Prostate gland (tissue), 2 donors: ENCODE measurements at regions not wholly inside any gene's neighbourhood (a gene's known extent, or its start where the extent isn't known, plus 50 kb on each side); places are given as distances from the start of the nearest gene placed in this dataset.

Experiments used
- DNase-seq: peaks from one replicate; pipeline ENCODE4 v3.0.0-alpha.2; 2019; ENCODE audit warnings: low spot score
- H3K27ac ChIP-seq, 2 donors: fragments of 200-600 bp; sonication (generic); 2 replicates each; pipeline ENCODE4 v1.5.1; 2017 to 2019
- H3K27me3 ChIP-seq: fragments of 200-600 bp; sonication (generic); replicated peaks from 2 replicates; pipeline ENCODE4 v1.5.1; 2019; ENCODE audit not compliant: insufficient read depth
- H3K36me3 ChIP-seq, 2 donors: fragments of 200-600 bp; sonication (generic); 1 replicate in 1 of 2; 2 replicates in 1 of 2; pipeline versions ENCODE4 v1.5.1 to v1.8.1; 2017 to 2019
- H3K4me1 ChIP-seq: fragments of 200-600 bp; sonication (generic); replicated peaks from 2 replicates; pipeline ENCODE4 v1.5.1; 2019
- H3K4me3 ChIP-seq, 2 donors: fragments of 200-600 bp; sonication (generic); 2 replicates each; pipeline ENCODE4 v1.5.1; 2017 to 2019
- H3K9me3 ChIP-seq: fragments of 200-600 bp; sonication (generic); 2 replicates; pipeline ENCODE4 v1.5.1; 2017
- CTCF ChIP-seq, 4 experiments: fragments of 200-600 bp in 2 of 4; fragments of 450-650 bp in 2 of 4; sonication (generic) in 2 of 4; IDR thresholded peaks; 1 replicate in 3 of 4; 2 replicates in 1 of 4; pipeline ENCODE4 v1.5.1; 2016 to 2019; ENCODE audit warnings: antibody characterized with exemption in 4 of 4, mild to moderate bottlenecking in 2 of 4, moderate library complexity in 2 of 4
- POLR2A ChIP-seq: fragments of 450-650 bp; IDR thresholded peaks from one replicate; pipeline ENCODE4 v1.6.1; 2016; ENCODE audit warnings: antibody characterized with exemption, mild to moderate bottlenecking
- POLR2AphosphoS5 ChIP-seq: sonication (generic); formaldehyde crosslinking; IDR thresholded peaks from one replicate; pipeline ENCODE4 v1.6.1; 2017; ENCODE audit warnings: antibody characterized with exemption
- WGBS: methylation state at CpG from one replicate; pipeline ENCODE4 v1.1.5; 2018; 5-methylcytosine and 5-hydroxymethylcytosine counted together
- intact Hi-C: fragments of 100-400 bp; cut with DNase I; formaldehyde crosslinking; loops from one replicate; pipeline ENCODE4 v1.14.2; 2022

DNA sequence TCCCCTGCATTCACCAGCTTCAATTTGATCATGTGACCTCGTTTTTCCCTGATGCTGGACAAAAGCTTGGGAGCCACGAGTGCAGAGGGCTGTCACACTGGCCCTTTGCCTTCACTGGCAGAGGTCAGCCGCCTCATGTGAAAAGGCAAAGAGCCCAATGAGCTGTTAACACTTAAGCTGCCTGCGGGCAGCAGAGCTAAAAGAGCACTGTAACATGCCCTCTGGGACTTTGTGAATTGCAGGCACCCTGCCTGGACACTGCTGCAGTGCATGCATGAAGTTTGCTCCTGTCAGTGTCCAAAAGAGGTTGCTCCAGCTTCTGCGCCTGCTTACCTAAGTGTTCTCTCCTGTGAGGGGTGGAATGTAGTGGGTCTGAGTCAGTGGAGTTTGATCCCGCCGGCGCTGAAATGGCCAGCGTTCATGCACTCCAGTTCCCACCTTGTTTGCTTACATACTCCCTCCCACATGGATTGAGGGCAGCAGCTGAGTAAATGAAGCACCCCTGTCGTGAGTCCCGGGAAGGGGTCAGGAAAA lies 193.7 kb downstream of the RFC3 start:
- no peak for TF ChIP-seq POLR2A
- TF ChIP-seq POLR2AphosphoS5 = no peak
- no peak for TF ChIP-seq CTCF (IDR thresholded peaks at IDR 0.05)
- DNase-seq = no peak
- no peak overlapping the region for H3K27ac ChIP-seq
- no peaks in the 10 kb centered on the region for H3K4me1 ChIP-seq
- no peak overlapping the region for H3K4me3 ChIP-seq
- no peaks in the 10 kb centered on the region for H3K36me3 ChIP-seq
- no peaks in the 10 kb centered on the region for H3K9me3 ChIP-seq
- no peaks in the 10 kb centered on the region for H3K27me3 ChIP-seq
- 56% methylated on average over 11 of the region's 11 CpGs for WGBS
- intact Hi-C loops = no loop called here

DNA sequence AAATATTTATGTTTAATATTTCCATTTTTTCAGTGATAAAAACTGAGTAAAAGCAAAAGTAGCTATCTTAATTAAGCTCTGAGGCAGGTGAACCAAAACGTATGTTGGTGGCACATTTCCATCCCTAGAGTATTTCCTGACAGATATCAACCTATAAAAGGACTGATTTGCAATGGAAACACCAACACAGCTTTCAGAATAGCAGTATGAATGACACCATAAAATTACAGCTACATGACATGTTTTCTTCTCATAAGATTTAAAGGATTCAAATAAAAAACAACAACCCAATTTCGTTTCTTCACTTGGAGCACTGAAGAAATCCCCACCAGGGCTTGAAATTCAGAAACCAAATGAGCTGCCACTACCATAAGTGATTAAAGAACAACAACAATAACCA lies 194.4 kb downstream of the RFC3 start:
- no peaks in the 10 kb centered on the region for H3K9me3 ChIP-seq
- H3K4me3 ChIP-seq = no peak overlapping the region
- DNase-seq = no peak
- intact Hi-C loops = no loop called here
- 65% methylated on average over 2 of the region's 2 CpGs for WGBS
- no peaks in the 10 kb centered on the region for H3K27me3 ChIP-seq
- TF ChIP-seq CTCF (IDR thresholded peaks at IDR 0.05) = no peak
- no peak for TF ChIP-seq POLR2A
- TF ChIP-seq POLR2AphosphoS5 = no peak
- H3K27ac ChIP-seq = no peak overlapping the region
- no peaks in the 10 kb centered on the region for H3K4me1 ChIP-seq
- no peaks in the 10 kb centered on the region for H3K36me3 ChIP-seq

DNA sequence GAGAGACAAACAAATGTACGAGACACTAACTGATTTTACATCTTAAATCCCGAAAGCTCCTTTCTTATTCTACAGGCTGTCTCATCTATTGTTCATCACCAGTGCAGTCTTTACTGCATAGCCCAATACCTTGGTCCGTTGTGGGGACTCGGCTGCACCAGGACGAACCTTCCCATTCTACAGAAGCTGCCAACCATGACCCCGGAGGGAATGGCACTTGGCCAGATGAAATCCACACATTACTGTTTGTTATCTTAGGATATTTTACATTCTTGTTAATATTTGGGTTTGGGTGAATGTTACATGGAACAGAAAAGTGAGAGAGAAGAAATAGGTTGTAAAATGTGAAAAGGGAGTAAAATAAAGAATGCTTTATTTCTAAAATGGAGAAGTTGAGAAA lies 195.1 kb downstream of the RFC3 start:
- Histone ChIP-seq H3K9me3 (no peaks in the 10 kb centered on the region), H3K27me3 (no peaks in the 10 kb centered on the region), H3K4me1 (no peaks in the 10 kb centered on the region), H3K4me3 (no peak overlapping the region), H3K27ac (no peak overlapping the region), H3K36me3 (no peaks in the 10 kb centered on the region)
- 70% methylated on average over 6 of the region's 6 CpGs for WGBS
- TF ChIP-seq POLR2AphosphoS5 = no peak
- TF ChIP-seq CTCF (IDR thresholded peaks at IDR 0.05) = no peak
- TF ChIP-seq POLR2A = no peak
- intact Hi-C loops = no loop called here
- DNase-seq = no peak

DNA sequence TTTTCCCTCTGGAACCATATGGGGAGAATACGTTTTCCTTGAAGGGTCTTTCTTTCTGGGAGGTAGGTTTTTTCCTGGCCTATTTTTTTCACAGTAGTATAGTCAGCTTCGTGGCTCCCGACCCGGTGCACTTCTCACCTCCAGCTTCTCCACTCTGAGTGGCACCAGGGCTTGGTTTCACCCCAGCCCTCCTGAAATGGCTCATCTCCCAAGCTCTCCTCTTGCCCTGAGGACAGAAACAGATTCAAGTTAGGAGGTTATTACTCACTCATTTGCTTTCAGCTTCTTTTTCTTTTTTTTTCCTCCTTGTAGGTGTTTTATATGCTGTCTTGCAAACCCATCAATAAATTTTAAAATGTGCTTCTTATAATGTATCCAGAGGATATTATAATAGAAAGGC lies 199.3 kb downstream of the RFC3 start:
- no peak overlapping the region for H3K27ac ChIP-seq
- TF ChIP-seq CTCF (IDR thresholded peaks at IDR 0.05) (no peak), POLR2A (no peak), POLR2AphosphoS5 (no peak)
- 43% methylated on average over 4 of the region's 4 CpGs for WGBS
- H3K27me3 ChIP-seq = no peaks in the 10 kb centered on the region
- intact Hi-C loops = no loop called here
- H3K4me1 ChIP-seq = no peaks in the 10 kb centered on the region
- no peaks in the 10 kb centered on the region for H3K9me3 ChIP-seq
- no peak for DNase-seq
- H3K4me3 ChIP-seq = no peak overlapping the region
- H3K36me3 ChIP-seq = no peaks in the 10 kb centered on the region

- H3K36me3 ChIP-seq = no peaks in the 10 kb centered on the region
- H3K27ac ChIP-seq = peak overlapping the region in 1 of 2 donors; percentile 17
- 28% methylated on average over 6 of the region's 6 CpGs for WGBS
- no peak overlapping the region for H3K4me3 ChIP-seq
- no peaks in the 10 kb centered on the region for H3K27me3 ChIP-seq
- H3K9me3 ChIP-seq = no peaks in the 10 kb centered on the region
- H3K4me1 ChIP-seq = no peaks in the 10 kb centered on the region
- intact Hi-C loops = no loop called here
- no peak for DNase-seq
- TF ChIP-seq CTCF (IDR thresholded peaks at IDR 0.05) = no peak
- TF ChIP-seq POLR2AphosphoS5 = no peak
- TF ChIP-seq POLR2A = no peak
Measured at GRCh38 chr13:34019870-34020269, 201.9 kb downstream of the RFC3 start.
